GM18508 (cell line): ENCODE measurements at regions not wholly inside any gene's neighbourhood (a gene's known extent, or its start where the extent isn't known, plus 50 kb on each side); places are given as distances from the start of the nearest gene placed in this dataset.
"Not testable (repeated sequence)": the region's sequence is repeated elsewhere in the genome, so short reads cannot be mapped to it uniquely, and the experiment has no call there.

Experiments used
- ATAC-seq: cut with Tn5 transposase; IDR thresholded peaks from one replicate; pipeline ENCODE4 v1.9.1; 2021; ENCODE audit warnings: moderate number of reproducible peaks; ENCODE audit not compliant: insufficient read depth, unreplicated experiment

- ATAC-seq = no peak
Measured at GRCh38 chr12:116426391-116427136, 132.6 kb upstream of the MAP1LC3B2 start.

- no peak for ATAC-seq
Measured at GRCh38 chr12:116427200-116427930, 131.8 kb upstream of the MAP1LC3B2 start.

DNA sequence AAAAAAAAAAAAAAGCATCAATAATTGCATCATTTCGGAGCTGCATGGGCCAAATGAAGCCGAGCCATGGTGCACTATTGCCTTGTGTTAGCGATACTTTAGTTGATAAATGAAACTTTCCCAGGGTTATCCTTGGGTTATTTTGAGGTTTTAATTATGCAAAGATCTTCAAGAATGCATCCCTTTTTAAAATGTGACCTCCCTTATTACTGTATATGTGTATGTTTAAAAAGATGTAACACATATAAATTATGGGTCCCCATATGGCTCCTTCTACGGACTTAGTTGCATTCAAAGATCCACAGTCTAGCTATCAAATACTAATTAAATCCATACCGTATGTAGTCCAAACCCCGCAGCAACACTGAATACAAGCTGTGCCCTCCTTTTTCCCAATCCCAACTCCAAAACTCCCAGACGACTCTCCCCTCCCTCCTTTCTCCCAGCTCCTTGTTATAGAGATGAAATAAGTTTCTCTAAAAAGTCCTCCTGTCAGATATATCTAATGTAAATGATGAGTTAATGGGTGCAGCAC is 129.3 kb upstream of the MAP1LC3B2 start:
- no peak for ATAC-seq

GRCh38 chr12:116430911-116431565 is 128.1 kb upstream of the MAP1LC3B2 start:
- ATAC-seq = no peak

GRCh38 chr12:116431677-116432300 is 127.4 kb upstream of the MAP1LC3B2 start:
- ATAC-seq = no peak

- ATAC-seq = no peak
Measured at GRCh38 chr12:116432314-116432750, 126.8 kb upstream of the MAP1LC3B2 start.

- no peak for ATAC-seq
Measured at GRCh38 chr12:116433249-116433648, 125.9 kb upstream of the MAP1LC3B2 start.

GRCh38 chr12:116434155-116435011 is 124.8 kb upstream of the MAP1LC3B2 start:
- ATAC-seq = no peak

DNA sequence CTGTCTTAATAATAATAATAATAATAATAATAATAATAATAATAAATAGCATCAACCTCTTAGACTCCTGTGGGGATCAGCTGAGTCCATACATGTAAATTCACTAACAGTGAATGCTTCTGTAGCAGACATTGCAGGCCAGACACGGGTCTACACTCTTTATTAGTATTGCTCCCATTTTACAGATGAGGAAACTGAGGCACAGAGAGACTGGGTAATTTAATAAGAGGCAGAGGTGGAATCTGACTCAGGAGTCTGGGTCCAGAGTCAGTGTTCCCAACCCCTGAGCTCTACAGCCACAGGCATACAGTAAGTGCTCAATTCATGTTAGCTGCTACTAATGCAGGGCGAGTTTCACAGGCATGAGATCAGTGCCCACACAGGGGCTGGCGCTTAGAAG is 123.2 kb upstream of the MAP1LC3B2 start:
- no peak for ATAC-seq

- ATAC-seq = no peak
Measured at GRCh38 chr12:116436561-116437249, 122.5 kb upstream of the MAP1LC3B2 start.

DNA sequence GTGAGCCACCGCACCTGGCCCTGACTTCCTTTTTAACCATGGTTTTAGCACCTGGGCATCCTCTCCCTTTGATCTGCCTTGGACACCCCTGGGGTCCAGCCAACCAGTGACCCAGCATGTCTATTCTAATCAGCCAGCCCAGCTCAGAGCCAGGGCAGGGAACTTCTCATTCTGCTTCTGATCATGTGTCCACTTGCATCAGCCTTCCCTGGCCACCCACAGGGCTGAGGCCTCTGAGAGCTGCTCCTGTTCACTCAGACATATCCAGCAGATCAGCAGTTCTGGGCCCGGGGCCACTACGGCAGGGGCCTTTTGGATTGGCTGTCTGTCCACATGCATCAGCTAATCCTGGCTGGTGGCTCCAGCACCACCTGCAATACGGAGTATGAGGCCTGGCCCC is 117.9 kb upstream of the MAP1LC3B2 start:
- ATAC-seq = no peak

- ATAC-seq = no peak
Measured at GRCh38 chr12:116442304-116442703, 116.9 kb upstream of the MAP1LC3B2 start.

DNA sequence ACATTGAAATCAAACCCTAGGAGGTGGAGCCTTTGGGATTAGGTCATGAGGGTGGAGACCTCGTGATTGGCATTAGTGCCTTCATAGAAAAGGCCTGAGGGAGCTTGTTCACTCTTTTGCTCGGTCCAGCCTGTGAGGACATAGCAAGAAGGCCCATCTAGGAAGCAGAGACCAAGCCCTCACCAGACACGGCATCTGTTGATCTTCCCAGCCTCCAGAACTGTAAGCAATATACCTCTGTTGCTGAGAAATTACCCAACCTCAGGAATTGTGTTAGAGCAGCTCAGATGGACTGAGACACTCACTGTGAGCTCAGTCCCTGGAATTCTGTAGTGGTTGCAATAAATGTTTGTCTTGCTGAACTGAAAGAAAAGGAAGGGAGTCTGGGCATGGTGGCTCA is 116.2 kb upstream of the MAP1LC3B2 start:
- no peak for ATAC-seq

GRCh38 chr12:116443821-116444589 is 115.2 kb upstream of the MAP1LC3B2 start:
- no peak for ATAC-seq

DNA sequence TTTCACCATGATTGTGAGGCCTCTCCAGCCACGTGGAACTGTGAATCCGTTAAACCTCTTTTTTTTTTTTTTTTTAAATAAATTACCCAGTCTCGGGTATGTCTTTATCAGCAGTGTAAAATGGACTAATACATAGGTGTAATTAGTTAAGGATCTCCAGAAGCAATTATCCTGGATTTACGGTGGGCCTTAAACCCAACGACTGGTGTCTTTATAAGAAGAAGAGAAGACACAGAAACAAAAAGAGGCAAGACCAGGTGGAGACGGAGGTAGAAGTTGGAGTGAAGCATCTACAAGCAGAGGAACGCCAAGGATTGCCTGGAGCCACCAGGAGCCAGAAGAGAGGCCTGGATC is 114.6 kb upstream of the MAP1LC3B2 start:
- ATAC-seq = no peak

GRCh38 chr12:116448165-116448739 is 110.9 kb upstream of the MAP1LC3B2 start:
- no peak for ATAC-seq

DNA sequence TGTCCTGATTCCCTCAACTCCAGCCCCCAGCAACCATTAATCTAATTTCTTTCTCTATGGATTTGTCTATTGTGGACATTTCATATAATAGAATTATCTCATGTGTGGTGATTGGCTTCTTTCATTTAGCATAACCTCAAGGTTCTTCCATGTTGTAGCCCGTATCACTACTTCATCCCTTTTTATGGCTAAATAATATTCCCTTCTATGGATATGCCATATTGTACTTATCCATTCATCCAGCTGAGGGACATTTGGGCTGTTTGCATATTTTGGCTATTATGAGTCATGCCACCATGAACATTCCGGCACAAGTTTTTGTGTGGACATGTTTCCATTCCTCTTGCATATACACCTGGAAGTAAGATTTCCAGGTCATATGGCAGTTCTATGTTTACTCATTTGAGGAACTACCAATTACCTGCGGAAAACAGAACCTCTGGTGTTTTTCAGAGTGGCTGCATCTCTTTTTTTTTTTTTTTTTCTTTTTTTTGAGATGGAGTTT is 108.7 kb upstream of the MAP1LC3B2 start:
- ATAC-seq = no peak

GRCh38 chr12:116452975-116453374 is 106.2 kb upstream of the MAP1LC3B2 start:
- not testable (repeated sequence) for ATAC-seq
